Cerebellar cortex (tissue), 1 donor: ENCODE measurements at regions not wholly inside any gene's neighbourhood (a gene's known extent, or its start where the extent isn't known, plus 50 kb on each side); places are given as distances from the start of the nearest gene placed in this dataset.
"Not testable (repeated sequence)": the region's sequence is repeated elsewhere in the genome, so short reads cannot be mapped to it uniquely, and the experiment has no call there.

Experiments
- DNase-seq: peaks from one replicate; pipeline ENCODE4 v3.0.0-alpha.2; 2015; ENCODE audit warnings: low spot score

DNA sequence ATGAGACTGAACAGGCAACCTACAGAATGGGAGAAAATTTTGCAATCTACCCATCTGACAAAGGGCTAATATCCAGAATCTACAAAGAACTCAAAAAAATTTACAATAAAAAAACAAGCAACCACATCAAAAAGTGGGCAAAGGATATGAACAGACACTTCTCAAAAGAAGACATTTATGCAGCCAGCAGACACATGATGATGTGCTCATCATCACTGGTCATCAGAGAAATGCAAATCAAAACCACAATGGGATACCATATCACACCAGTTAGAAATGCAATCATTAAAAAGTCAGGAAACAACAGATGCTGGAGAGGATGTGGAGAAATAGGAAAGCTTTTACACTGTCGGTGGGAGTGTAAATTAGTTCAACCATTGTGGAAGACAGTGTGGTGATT lies 51.7 kb upstream of the PAXBP1 start:
- not testable (repeated sequence) for DNase-seq

DNA sequence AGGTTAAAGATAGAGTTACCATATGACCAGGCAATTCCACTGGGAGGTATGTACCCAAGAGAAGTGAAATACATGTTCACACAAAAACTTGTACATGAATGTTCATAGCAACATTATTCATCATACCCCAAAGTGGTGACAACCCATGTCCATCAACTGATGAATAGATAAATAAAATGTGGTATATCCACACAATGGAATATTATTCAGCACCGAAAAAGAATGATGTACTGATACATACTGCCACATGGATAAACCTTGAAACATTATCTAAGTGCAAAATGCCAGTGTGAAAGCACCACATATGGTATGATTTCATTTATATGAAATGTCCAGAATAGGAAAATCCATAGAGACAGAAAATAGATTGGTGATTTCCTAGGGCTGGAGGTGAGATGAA lies 53.4 kb upstream of the PAXBP1 start:
- no peak for DNase-seq

DNA sequence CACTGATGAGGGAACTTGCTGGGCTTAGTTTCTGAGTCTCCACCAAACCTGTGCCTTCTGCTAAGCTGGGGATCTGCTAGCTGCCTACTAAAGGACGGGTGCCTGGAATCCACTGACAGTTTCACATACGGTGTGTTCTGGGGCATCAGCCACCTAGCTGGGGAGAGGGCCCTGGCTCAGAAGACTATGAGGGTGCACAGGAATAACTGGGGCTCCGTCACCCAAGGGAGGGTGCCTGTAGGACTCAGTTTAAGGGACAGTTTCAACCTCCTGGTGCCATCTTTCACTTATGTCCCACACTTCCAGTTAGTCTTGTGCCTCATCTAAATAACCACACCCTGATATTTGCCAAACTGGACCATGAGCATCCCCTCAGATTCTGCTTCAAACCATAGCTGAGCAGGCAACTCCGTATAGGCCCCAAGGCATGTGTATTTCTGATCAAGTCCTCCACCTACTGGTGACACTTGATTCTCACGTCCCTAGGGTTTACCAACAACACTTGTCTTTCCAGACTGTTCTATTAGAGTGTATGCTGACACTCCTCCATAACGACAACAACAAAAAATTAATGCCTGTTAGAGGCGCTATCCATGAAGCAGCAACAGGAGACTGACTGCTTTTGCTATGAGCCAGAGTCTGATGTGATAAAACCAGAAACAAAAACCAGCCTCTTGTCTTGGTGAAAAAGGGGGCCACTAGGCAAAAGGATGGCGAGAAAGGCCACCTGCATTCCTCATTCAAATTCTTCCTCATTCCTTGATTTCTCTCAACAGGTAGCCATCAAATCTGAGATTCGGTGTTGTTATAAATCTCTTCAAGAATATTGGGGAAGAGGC lies 55.0 kb upstream of the PAXBP1 start:
- peak; percentile 56 for DNase-seq

DNA sequence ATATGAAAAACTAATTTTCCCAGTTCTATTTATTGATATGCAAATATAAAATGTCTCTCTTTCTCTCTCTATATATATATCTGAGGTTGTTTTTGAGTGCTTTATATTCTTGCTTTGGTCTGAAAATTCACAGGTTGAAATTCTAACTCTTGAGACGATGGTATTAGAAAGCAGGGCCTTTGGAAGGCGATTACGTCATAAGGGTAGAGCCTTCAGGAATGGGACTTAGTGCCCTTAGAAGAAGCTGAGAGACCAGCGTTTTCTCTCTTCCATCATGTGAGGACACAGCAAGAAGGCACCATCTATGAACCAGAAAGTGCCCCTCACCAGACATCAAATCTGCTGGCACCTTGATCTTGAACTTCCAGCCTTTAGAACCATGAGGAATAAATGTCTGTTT lies 57.4 kb upstream of the PAXBP1 start:
- no peak for DNase-seq

DNA sequence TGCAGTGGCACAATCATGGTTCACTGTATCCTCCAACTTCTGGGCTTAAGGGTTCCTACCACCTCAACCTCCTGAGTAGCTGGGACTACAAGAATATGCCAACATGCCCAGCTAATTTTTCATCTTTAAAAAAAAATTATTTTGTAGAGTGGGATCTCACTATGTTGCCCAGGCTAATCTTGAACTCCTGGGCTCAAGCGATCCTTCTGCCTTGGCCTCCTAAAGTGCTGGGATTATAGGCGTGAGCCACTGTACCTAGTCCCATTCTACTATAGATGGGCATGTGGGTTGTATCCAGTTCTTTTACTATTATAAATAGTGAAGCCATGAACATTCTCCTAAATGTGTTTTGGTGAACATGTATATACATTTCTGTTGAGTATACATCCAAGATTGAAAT lies 57.9 kb upstream of the PAXBP1 start:
- DNase-seq, result no peak

DNA sequence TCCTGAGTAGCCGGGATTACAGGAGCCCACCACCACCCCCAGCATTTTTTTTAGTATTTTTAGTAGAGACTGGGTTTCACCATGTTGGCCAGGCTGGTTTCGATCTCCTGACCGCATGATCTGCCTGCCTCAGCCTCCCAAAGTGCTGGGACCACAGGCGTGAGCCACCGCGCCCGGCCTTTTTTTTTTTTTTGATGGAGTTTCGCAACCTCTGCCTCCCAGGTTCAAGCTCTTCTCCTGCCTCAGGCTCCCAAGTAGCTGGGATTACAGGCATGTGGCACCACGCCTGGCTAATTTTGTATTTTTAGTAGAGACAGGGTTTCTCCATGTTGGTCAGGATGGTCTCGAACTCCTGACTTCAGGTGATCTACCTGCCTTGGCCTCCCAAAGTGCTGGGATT lies 60.2 kb upstream of the PAXBP1 start:
- DNase-seq, result not testable (repeated sequence)

DNA sequence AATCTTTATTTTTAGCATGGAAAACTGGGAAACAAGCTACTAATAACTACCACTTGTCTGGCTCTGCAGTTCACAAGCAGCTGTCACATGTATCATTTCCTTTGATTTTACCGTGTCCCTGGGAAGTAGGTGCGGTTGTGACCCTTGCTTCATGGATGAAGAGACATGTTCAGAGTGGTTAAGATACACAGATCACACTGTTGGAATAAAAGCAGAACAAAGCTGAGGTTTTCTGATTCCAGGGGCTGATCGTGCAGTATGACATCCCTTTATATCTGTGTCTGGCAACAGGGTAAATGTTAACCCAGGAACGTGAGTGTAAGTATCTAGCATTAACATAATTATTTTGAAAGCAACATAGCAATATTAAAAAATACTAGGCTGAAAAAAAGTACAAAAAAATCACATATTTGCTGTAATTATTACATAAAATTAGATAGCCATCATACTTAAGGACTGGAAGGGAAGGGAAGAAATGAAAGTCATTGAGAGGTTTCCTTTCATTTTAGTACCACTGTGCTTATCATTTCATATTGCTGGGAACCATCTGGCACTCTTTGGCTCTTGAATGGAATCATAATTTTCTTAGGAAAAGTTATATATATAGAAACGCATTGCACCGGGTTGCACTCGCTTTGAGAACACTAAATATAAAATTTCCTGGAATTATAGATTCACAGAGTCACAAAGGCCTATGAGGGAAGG lies 62.8 kb upstream of the PAXBP1 start:
- no peak for DNase-seq

DNA sequence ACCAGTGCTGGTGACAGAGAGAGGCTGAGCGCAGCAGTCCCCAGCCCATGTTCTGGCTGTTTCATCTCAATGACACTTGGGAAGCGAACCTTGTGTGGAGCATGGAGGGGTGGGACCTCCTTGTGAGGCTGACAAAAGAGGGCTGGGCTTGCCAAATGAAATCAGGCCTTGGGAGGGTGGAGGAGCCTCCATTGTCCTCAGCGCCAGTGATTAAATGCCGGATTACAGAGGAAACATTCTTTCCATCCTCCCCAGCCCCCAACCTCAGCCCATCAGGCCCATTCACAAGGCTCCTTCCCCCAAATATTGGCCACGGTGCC lies 63.3 kb upstream of the PAXBP1 start:
- DNase-seq, result no peak

DNA sequence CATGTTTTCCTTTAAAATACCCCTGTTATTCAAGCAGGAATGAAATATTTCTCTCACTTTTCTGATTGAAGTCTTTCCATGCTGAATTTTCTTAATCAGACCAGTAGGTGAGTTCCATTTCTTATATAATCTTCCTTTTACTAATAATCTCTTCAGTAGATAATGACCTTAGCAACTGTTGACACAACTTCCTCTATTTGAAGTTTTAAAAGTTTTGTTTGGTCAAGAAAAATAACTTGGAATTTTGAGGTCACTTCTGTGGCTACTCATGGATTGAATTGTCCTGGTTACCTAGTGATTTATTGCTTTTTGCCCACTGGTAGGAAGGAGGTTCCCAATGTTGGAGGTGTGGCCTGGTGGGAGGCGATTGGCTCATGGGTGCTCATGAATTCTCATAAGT lies 70.6 kb upstream of the PAXBP1 start:
- no peak for DNase-seq

DNA sequence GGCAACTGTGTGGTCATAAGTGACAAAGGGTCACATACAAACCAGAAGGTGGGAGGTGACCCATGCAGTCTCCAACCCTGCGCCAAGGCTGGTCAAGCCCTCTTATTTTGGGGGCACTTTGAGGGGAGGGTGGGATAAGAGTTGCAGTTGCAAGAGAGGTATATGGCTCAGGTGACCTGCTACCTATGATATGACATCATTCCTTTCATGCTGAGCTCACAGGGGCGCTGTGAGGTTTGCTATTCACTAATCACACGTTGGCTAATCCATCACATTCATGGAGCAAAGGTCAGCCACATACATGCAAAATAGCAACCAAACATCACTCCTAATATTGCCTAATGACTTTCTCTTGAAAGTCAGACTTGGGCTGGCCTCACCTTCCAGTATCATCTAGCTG lies 72.0 kb upstream of the PAXBP1 start:
- no peak for DNase-seq

DNA sequence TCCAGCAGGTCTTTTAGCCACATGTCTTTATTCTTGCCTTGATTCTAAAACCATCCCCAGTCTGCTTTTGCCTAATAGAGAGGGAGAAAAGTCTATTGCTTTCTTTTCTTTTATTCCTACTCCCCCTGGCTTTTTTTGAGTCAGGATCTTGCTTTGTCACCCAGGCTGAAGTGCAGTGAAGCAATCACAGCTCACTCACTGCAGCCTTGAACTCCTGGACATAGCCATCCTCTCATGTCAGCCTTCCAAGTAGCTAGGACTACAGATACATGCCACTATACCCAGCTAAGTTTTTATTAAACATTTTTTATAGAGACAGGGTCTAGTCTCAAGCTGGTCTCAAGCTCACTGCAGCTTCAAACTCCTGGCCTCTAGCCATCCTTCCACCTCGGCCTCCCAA lies 72.5 kb upstream of the PAXBP1 start:
- DNase-seq, result no peak

DNA sequence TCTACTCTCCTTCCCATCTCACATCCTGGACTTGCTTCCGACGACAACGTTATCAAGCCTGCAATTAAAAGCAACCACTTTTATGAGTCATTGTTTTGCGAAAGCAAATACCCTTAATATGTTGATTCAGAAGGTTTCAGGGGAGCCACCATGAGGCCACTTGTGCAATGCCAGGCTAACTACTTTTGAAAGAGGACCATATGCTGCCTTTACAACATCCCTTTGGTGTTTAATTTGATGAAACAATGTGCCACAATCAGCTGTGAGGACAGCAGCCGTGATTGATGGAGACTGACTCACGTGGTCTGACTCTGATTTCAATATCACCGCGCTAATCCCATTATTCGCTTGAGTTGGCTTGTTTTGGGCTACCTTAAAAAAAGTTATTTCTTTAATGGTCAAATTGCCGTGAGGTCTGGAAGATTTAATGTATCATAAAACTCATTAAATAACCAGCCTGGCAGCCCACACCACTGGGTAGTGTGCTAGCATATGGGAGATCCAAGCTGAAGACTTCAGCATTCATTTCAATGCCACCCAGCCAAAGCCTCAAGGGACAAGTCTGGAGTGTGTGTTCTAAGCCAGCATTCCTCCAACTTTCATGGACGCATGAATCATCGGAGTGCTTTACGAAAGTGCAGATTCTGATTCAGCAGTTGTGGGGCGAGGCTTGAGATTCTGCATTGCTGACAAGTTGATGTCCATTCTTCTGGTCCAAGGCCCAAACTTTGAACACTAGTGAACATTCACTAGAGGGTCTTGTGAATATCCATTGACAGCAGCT lies 73.3 kb upstream of the PAXBP1 start:
- DNase-seq, result no peak

DNA sequence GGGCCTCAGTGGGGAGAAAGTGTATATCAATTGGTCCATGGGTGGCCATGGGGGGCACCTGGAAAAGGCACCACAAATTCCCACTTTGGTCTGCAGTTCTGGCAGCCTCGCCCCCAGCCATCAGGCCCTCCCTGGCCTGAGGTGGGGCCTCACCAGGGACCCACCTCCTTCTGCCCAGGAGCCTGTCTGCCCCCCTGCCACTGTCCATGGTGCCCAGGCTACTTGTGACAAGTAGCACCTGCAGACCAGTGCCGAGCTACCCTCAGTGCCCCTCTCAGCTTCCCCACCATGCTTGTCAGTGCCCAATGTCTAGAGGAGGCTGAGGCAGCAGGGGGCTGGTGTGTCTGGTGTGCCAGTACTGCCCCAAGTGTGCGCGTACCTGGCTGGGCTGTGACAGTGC lies 87.1 kb upstream of the PAXBP1 start:
- no peak for DNase-seq

DNA sequence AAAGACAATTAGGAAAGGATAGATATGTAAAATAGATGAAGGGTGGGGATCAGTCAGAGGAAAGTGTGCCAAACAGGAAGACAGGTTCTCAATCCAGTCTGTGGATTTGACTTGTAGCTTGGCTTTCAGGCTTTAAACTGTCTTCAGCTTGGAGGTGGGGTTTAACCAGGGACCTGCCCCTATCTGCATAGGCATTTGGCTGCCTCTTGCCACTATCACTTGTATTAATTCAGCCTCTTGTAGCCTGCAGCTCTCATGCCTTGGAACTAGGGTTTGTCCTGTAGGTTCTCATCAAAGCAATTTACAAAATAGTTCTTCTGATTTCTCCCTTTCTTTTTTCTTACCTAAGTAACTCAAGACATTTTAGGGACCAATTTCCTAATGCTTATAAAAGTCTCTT lies 88.8 kb upstream of the PAXBP1 start:
- no peak for DNase-seq

DNA sequence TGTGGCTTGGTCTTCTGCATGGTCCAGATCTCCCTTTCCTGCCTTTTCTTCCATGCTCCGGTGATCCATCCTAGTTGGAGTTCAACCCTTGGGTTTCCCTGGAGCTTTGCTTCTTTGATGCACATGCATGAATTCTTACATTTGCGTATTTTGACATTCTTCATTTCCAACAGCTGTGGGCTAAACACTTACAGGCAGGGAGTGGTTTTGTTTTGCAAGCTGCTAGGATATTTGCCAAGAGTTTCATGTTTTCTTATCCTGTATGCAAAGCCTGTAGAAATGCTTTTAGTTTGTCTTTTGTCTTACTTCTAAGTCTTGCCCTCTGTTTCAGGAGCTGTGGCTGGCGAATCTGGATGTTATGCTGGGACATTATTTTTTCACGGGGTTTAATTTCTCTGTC lies 90.3 kb upstream of the PAXBP1 start:
- no peak for DNase-seq

DNA sequence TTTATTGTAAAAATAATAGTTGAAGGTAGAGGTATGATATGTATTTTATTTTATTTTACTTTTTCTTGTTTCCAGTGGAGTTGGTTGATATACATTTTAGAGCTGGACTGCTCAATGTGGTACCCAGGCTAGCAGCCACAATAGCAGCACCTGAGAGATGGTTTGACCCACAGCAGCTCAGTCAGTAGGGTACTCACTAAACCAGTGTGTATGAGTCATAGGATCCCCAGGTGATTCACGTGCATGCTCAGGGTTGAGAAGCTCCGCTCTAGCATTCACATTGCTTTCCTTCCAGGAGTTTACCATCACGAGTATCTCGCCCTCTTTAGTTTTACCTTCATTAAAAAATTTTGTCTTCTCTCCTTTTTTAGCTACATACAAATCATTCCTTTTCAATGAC lies 96.0 kb upstream of the PAXBP1 start:
- DNase-seq, result no peak

DNA sequence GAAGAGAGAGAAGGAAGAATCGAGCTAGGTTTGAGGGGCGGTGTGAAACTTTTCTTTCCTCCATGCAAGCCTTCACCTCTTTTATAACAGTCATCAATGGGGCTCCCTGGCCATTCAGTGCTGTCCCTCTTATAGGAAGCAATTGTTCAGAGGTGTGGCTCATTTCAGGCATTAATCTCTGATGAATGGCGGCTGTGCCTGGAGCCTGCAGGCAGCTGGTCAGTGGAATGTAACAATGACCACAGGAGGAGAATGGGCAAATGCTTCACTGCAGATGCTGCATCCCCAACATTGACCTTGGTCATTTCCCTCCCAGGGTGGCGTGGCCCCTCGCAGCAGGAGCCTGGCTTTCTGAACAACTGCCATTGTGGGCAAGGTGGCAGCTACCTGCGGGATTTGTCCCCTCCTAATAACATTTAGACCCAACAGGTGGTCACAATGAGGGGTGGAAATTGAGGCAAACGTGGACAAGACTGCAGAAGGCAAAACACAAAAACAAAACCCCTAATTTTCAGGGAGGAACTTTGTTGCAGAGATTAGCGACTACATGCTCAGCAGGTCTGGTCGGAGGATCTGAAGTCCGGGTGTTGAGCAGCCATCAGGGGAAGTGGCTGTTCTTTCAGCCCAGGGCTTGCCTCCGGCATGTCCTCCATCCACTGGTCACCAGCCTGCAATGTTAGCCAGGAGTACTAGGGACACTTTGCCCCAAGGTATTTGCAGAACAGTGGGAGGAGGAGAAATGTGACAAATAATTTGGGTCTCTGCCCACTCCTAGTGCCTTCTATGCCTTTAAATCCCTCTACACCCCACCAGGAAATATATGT lies 97.3 kb upstream of the PAXBP1 start:
- DNase-seq, result no peak

DNA sequence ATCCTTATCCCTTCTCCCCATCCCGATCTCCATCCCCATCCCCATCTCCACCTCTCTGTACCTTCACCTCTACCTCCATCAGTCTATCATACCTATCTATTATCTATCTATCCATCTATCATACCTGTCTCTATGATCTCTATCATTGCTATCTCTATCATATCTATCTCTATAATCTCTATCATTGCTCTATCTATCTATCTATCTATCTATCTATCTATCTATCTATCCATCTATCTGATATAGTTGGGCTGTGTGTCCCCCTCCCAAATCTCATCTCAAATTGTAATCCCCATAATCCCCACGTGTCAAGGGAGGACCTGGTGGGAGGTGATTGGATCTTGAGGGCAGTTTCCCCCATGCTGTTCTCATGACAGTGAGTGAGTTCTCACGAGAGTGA lies 97.9 kb upstream of the PAXBP1 start:
- no peak for DNase-seq

DNA sequence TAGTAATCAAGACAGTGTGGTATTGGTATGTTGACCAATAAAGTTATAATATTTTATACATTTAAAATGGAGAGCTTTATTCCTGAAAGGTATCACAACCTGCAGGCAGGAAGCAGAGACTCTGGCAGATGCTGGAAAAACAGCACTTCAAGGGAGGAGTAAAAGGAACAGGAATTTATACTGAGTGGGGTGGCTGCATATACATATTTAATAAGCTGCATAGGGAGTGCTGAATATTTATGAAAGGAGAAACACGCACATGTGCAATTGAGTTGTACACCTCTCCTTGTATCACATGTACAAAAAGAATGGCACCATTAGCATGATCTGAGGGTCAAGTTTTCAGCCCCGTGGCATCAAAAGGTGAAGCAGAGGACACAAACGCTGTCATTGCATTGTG lies 104.9 kb upstream of the PAXBP1 start:
- no peak for DNase-seq

DNA sequence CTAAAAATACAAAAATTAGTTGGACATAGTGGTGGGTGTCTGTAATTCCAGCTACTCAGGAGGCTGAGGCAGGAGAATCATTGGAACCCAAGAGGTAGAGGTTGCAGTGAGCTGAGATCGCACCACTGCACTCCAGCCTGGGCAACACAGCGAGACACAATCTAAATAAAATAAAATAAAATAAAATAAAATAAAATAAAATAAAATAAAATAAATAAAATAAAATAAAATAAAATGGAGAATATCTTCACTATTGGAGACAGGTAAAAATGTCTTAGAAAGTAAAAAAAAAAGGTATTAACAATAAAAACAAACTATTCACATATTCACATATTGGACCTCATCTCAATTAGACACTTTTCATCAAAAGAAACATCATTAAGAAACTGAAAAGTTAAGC lies 106.3 kb upstream of the PAXBP1 start:
- not testable (repeated sequence) for DNase-seq

DNA sequence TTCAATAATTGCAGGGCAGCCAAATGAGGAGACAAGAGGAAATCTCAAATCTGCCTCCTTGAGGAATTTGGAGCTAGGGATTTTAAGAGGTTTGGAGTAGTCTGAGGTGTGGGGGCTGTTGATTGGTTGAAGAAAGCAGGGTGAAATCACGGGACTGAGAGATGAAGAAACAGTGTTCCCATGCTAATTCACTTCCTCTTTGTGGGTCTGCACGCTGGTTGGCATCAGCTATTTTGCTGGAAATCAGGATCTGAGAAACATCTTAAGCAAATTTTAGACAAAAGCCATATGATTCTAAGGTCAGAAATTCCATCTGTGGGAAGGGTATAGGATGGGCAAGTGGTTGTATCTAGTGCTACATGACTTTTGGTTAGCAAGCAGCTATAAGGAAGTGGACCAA lies 107.1 kb upstream of the PAXBP1 start:
- DNase-seq, result no peak

DNA sequence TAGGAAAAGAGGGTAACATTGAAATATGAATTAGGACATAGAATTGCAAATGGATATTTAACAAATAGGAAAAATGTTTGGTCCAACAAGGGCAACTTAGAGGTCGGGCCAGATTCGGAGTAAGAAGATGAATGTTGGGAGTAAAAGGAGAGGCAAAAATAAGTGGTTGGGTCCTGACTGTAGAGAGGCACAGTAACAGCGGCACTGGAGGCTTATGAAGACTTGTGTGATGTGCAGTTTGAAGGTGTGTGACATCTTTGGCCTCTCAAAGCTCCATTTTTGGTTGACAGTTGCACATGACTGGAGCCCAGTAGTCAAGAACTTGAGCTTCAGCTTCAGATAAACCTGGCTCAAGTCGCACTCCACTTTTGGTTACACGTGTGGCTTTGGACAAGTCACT lies 109.9 kb upstream of the PAXBP1 start:
- no peak for DNase-seq
